NCI-H146 treated with DMSO at 0.1 percent for 48 hours (cell line): ENCODE measurements at regions not wholly inside any gene's neighbourhood (a gene's known extent, or its start where the extent isn't known, plus 50 kb on each side); places are given as distances from the start of the nearest gene placed in this dataset.

Experiments used
- DNase-seq: peaks from one replicate; lab custom pipeline; 2025; ENCODE audit not compliant: unreplicated experiment; lab: John Stamatoyannopoulos, UW

- no peak for DNase-seq
Measured at GRCh38 chr2:14301331-14301730, 331.2 kb upstream of the LRATD1 start.

- no peak for DNase-seq
Measured at GRCh38 chr2:14303366-14304115, 329.0 kb upstream of the LRATD1 start.

- DNase-seq: no peak
Measured at GRCh38 chr2:14304326-14304725, 328.2 kb upstream of the LRATD1 start.

- DNase-seq: no peak
Measured at GRCh38 chr2:14306268-14306861, 326.2 kb upstream of the LRATD1 start.

GRCh38 chr2:14313341-14313740, 319.2 kb upstream of the LRATD1 start:
- DNase-seq: no peak

GRCh38 chr2:14316594-14316993, 315.9 kb upstream of the LRATD1 start:
- no peak for DNase-seq

- DNase-seq: no peak
Measured at GRCh38 chr2:14321357-14321756, 311.2 kb upstream of the LRATD1 start.

- no peak for DNase-seq
Measured at GRCh38 chr2:14322306-14322705, 310.2 kb upstream of the LRATD1 start.

- no peak for DNase-seq
Measured at GRCh38 chr2:14324308-14324707, 308.2 kb upstream of the LRATD1 start.

- DNase-seq: no peak
Measured at GRCh38 chr2:14330884-14331283, 301.6 kb upstream of the LRATD1 start.

- no peak for DNase-seq
Measured at GRCh38 chr2:14336759-14337382, 295.6 kb upstream of the LRATD1 start.

- DNase-seq: peak; percentile 29
Measured at GRCh38 chr2:14340703-14341102, 291.8 kb upstream of the LRATD1 start.

- no peak for DNase-seq
Measured at GRCh38 chr2:14342313-14342712, 290.2 kb upstream of the LRATD1 start.

- DNase-seq: no peak
Measured at GRCh38 chr2:14344355-14344754, 288.2 kb upstream of the LRATD1 start.

- DNase-seq: no peak
Measured at GRCh38 chr2:14348247-14348646, 284.3 kb upstream of the LRATD1 start.

- no peak for DNase-seq
Measured at GRCh38 chr2:14350856-14351255, 281.7 kb upstream of the LRATD1 start.

GRCh38 chr2:14352067-14352466, 280.4 kb upstream of the LRATD1 start:
- DNase-seq: no peak

GRCh38 chr2:14354231-14354630, 278.3 kb upstream of the LRATD1 start:
- DNase-seq: no peak

- no peak for DNase-seq
Measured at GRCh38 chr2:14355102-14355501, 277.4 kb upstream of the LRATD1 start.

- DNase-seq: no peak
Measured at GRCh38 chr2:14358339-14358738, 274.2 kb upstream of the LRATD1 start.

GRCh38 chr2:14358774-14359173, 273.7 kb upstream of the LRATD1 start:
- DNase-seq: no peak

- no peak for DNase-seq
Measured at GRCh38 chr2:14363137-14363536, 269.4 kb upstream of the LRATD1 start.
